PC-3 (cell line): ENCODE measurements at regions not wholly inside any gene's neighbourhood (a gene's known extent, or its start where the extent isn't known, plus 50 kb on each side); places are given as distances from the start of the nearest gene placed in this dataset.
"Not testable (repeated sequence)": the region's sequence is repeated elsewhere in the genome, so short reads cannot be mapped to it uniquely, and the experiment has no call there.

Experiments used
- ATAC-seq: fragments of 200-7000 bp; cut with Tn5 transposase; 2 replicates; pipeline ENCODE4 v1.9.1; 2020; ENCODE audit warnings: mild to moderate bottlenecking, moderate library complexity
- BruUV-seq: library from RNA; stranded (reverse); fragments of 400-500 nt; replicated peaks from 2 replicates; lab custom pipeline; 2021; lab: Mats Ljungman, UMichigan
- CTCF ChIA-PET: fragments of 300-600 bp; sonication (Branson Sonifier 250); formaldehyde crosslinking; loops from one replicate; lab custom pipeline; 2022; ENCODE audit warnings: antibody characterized with exemption; lab: Charles Lee
- POLR2A ChIA-PET: fragments of 300-600 bp; sonication (Branson Sonifier 250); formaldehyde crosslinking; loops from one replicate; lab custom pipeline; 2022; ENCODE audit warnings: antibody characterized with exemption; ENCODE audit not compliant: unreplicated experiment; lab: Charles Lee
- DNase-seq: peaks from one replicate; pipeline ENCODE4 v3.0.0-alpha.2; 2015
- H2AFZ ChIP-seq: fragments of 300-600 bp; sonication (generic); 2 replicates; pipeline ENCODE4 v1.6.0; 2016; ENCODE audit warnings: antibody characterized with exemption, low read length
- H3F3A ChIP-seq: fragments of 300-600 bp; sonication (generic); one replicate; pipeline ENCODE4 v1.6.0; 2017; ENCODE audit warnings: antibody characterized with exemption, low read length, control low read depth, mild to moderate bottlenecking; ENCODE audit not compliant: unreplicated experiment
- H3K27ac ChIP-seq: fragments of 300-600 bp; sonication (generic); 2 replicates; pipeline ENCODE4 v1.5.1; 2016; ENCODE audit warnings: mild to moderate bottlenecking, low read length
- H3K27me3 ChIP-seq: fragments of 300-600 bp; sonication (generic); 2 replicates; pipeline ENCODE4 v1.6.1; 2016; ENCODE audit warnings: low read length, mixed read lengths
- H3K36me3 ChIP-seq: fragments of 300-600 bp; sonication (generic); 2 replicates; pipeline ENCODE4 v1.6.1; 2016; ENCODE audit warnings: low read depth, mixed run types, low read length, mixed read lengths
- H3K4me1 ChIP-seq: fragments of 300-600 bp; sonication (generic); 2 replicates; pipeline ENCODE4 v1.5.1; 2016; ENCODE audit warnings: low read length; ENCODE audit not compliant: insufficient read depth
- H3K4me2 ChIP-seq: fragments of 300-600 bp; sonication (generic); 2 replicates; pipeline ENCODE4 v1.6.0; 2016; ENCODE audit warnings: low read length
- H3K4me3 ChIP-seq: fragments of 300-600 bp; sonication (generic); 2 replicates; pipeline ENCODE4 v1.5.1; 2016; ENCODE audit warnings: mild to moderate bottlenecking, low read length, mixed read lengths
- H3K79me2 ChIP-seq: fragments of 300-600 bp; sonication (generic); 2 replicates; pipeline ENCODE4 v1.6.1; 2017; ENCODE audit warnings: low read length, mixed read lengths
- H3K9ac ChIP-seq: fragments of 300-600 bp; sonication (generic); 2 replicates; pipeline ENCODE4 v1.6.0; 2016; ENCODE audit warnings: mild to moderate bottlenecking, low read length
- H3K9me2 ChIP-seq: fragments of 300-600 bp; sonication (generic); replicated peaks from 2 replicates; pipeline ENCODE4 v1.6.1; 2016; ENCODE audit warnings: mixed run types, low read length, mixed read lengths
- H3K9me3 ChIP-seq: fragments of 300-600 bp; sonication (generic); 2 replicates; pipeline ENCODE4 v1.6.1; 2016; ENCODE audit warnings: low read length, mixed read lengths
- H4K20me1 ChIP-seq: fragments of 300-600 bp; sonication (generic); 2 replicates; pipeline ENCODE4 v1.6.1; 2016; ENCODE audit warnings: low read length, mixed read lengths
- EZH2 ChIP-seq: fragments of 300-600 bp; sonication (generic); IDR thresholded peaks from one replicate; pipeline ENCODE4 v1.6.1; 2017; ENCODE audit warnings: antibody characterized with exemption, mild to moderate bottlenecking, low read length; ENCODE audit not compliant: unreplicated experiment
- EZH2phosphoT487 ChIP-seq: fragments of 300-600 bp; sonication (generic); IDR thresholded peaks from 2 replicates; pipeline ENCODE4 v1.6.1; 2018; ENCODE audit warnings: mild to moderate bottlenecking, antibody characterized with exemption, low read length, borderline replicate concordance
- intact Hi-C: fragments of 100-400 bp; cut with micrococcal nuclease; formaldehyde crosslinking; loops from 2 replicates; pipeline ENCODE4 v1.9.0; 2023
- TF ChIP-seq, protein P1 (sequence below): fragments of 300-600 bp; sonication (generic); conservative IDR thresholded peaks from 2 replicates; pipeline ENCODE4 v1.5.1; 2017; ENCODE audit warnings: antibody characterized with exemption, low read depth, mild to moderate bottlenecking, low read length

DNA sequence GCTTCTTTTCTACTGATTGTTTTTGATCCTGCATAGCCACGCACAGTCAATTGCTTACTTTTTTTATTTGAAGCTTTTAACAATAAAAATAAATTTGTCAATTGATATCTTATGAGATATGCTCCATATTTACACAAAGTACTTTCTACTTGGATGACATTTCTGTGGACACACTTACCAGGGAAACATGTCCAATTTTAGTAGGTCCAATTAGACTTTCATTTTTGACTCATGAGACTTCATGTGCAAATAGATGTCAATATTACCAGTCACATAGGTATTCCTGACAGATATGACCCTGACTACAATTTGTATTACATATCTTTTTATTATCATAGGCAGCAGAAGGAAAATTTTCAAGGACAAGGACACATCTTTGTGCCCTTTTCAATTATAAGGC is 219.9 kb upstream of the ANKRD50 start:
- Histone ChIP-seq H3F3A (no peaks in the 10 kb centered on the region), H3K4me3 (no peak overlapping the region), H3K4me2 (peak overlapping the region; percentile 44), H3K9me3 (no peaks in the 10 kb centered on the region), H3K4me1 (peaks cover 28% of the 10 kb centered on the region), H3K27me3 (no peaks in the 10 kb centered on the region), H3K27ac (peak overlapping the region; percentile 48), H3K9me2 (no peaks in the 10 kb centered on the region), H3K79me2 (no peaks in the 10 kb centered on the region), H2AFZ (no peak overlapping the region), H3K36me3 (no peaks in the 10 kb centered on the region), H3K9ac (no peak overlapping the region), H4K20me1 (no peaks in the 10 kb centered on the region)
- ChIA-PET CTCF (no interaction called here), POLR2A (no interaction called here)
- peak; percentile 68 for ATAC-seq
- BruUV-seq = no TSS peak
- peak; percentile 62 for DNase-seq
- intact Hi-C loops = no loop called here
- no peak for TF ChIP-seq EZH2

DNA sequence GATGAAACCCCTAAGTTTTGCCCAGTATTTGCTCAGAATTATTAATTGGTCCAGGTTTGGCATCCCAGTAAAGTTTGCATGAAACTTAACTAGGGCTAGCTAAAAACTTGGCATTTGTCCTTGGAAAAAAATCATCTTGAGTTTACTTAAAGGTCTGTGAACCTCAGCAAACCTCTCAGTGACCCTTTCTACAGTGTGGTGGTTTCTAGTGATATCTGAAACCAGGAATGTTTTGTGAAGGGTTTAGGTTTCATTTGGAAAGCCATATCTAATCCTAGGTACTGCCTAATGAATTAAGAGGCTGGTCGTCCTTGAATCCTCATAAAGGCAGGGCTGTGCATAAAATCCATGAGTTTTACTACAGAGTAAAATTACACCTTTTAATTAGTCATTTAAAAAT is 218.5 kb upstream of the ANKRD50 start:
- H2AFZ ChIP-seq = no peak overlapping the region
- POLR2A ChIA-PET = no interaction called here

DNA sequence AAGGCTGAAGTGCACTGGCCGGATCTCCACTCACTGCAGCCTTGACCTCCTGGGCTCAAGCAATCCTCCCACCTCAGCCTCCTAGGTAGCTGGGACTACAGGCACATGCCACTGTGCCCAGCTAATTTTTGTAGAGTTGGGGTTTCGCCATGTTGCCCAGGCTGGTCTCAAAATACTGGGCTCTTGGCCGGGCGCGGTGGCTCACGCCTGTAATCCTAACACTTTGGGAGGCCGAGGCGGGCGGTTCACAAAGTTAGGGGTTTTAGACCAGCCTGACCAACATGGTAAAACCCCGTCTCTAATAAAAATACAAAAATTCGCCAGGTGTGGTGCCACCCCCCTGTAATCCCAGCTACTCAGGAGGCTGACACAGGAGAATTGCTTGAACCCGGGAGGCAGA is 210.2 kb upstream of the ANKRD50 start:
- H3K9me2 ChIP-seq, POLR2A ChIA-PET, BruUV-seq, intact Hi-C loops, ATAC-seq, DNase-seq, H3K4me3 ChIP-seq, H3K27ac ChIP-seq, H3K36me3 ChIP-seq, H4K20me1 ChIP-seq, H3K9me3 ChIP-seq, H3K9ac ChIP-seq, H2AFZ ChIP-seq, H3K27me3 ChIP-seq, H3K4me1 ChIP-seq, H3K4me2 ChIP-seq, H3K79me2 ChIP-seq, H3F3A ChIP-seq, CTCF ChIA-PET: not testable (repeated sequence)

More for the DNA sequence above, 218.5 kb upstream of the ANKRD50 start:
- peak; percentile 79 for ATAC-seq
- Histone ChIP-seq H3F3A (no peaks in the 10 kb centered on the region), H3K9ac (no peak overlapping the region), H4K20me1 (no peaks in the 10 kb centered on the region), H3K79me2 (no peaks in the 10 kb centered on the region), H3K4me3 (no peak overlapping the region), H3K36me3 (no peaks in the 10 kb centered on the region), H3K4me2 (peak overlapping the region; percentile 48; the same call in 1 of the 2 replicates), H3K27me3 (no peaks in the 10 kb centered on the region), H3K9me3 (no peaks in the 10 kb centered on the region), H3K27ac (peak overlapping the region; percentile 48), H3K4me1 (peaks cover 28% of the 10 kb centered on the region), H3K9me2 (no peaks in the 10 kb centered on the region)
- BruUV-seq = no TSS peak
- DNase-seq = peak; percentile 78
- CTCF ChIA-PET = interaction anchor here (0.7 kb wide), 1 partner anchor 23 kb away, joined by 3 read pairs; no protein-coding TSS in a partner anchor
- TF ChIP-seq EZH2phosphoT487 = no peak
- TF ChIP-seq EZH2 = no peak
- TF ChIP-seq, protein P1, sequence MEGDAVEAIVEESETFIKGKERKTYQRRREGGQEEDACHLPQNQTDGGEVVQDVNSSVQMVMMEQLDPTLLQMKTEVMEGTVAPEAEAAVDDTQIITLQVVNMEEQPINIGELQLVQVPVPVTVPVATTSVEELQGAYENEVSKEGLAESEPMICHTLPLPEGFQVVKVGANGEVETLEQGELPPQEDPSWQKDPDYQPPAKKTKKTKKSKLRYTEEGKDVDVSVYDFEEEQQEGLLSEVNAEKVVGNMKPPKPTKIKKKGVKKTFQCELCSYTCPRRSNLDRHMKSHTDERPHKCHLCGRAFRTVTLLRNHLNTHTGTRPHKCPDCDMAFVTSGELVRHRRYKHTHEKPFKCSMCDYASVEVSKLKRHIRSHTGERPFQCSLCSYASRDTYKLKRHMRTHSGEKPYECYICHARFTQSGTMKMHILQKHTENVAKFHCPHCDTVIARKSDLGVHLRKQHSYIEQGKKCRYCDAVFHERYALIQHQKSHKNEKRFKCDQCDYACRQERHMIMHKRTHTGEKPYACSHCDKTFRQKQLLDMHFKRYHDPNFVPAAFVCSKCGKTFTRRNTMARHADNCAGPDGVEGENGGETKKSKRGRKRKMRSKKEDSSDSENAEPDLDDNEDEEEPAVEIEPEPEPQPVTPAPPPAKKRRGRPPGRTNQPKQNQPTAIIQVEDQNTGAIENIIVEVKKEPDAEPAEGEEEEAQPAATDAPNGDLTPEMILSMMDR = no peak
- intact Hi-C loops = no loop called here

DNA sequence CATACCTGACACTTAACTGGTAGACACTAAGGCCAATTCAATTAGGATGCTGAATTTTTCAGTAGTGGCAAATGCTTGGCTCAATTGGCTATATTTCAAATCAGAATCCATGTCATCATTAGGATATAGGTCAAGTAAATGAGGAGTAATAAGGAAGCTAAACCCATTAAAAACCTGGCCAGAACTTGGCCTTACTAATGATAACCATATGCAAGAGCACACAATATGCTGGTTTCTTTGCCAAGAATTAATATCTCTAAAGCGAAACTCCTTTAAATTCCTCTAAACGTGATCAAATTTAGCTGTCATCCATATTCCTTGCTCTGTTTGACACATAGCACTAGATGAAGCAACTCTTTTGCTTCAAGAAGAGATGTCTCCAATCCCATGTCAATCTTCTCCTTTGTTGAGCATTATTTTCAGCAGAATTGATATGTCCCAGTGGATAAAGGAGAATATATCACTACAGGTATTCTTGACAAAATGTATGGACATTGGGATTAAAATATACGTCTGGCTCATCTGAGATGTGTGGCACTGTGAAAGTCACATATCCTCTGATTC is 206.1 kb upstream of the ANKRD50 start:
- no peaks in the 10 kb centered on the region for H3K79me2 ChIP-seq
- H2AFZ ChIP-seq = no peak overlapping the region
- H3K4me1 ChIP-seq = no peaks in the 10 kb centered on the region
- H3K27me3 ChIP-seq = no peaks in the 10 kb centered on the region
- H3K36me3 ChIP-seq = no peaks in the 10 kb centered on the region
- TF ChIP-seq EZH2 (no peak), EZH2phosphoT487 (no peak)
- TF ChIP-seq, protein P1 = no peak
- no peaks in the 10 kb centered on the region for H3K9me3 ChIP-seq
- H3K9me2 ChIP-seq = no peaks in the 10 kb centered on the region
- no peak overlapping the region for H3K27ac ChIP-seq
- H3K9ac ChIP-seq = no peak overlapping the region
- ChIA-PET POLR2A (no interaction called here), CTCF (no interaction called here)
- H3K4me3 ChIP-seq = no peak overlapping the region
- no peak overlapping the region for H3K4me2 ChIP-seq
- H3F3A ChIP-seq = no peaks in the 10 kb centered on the region
- no peaks in the 10 kb centered on the region for H4K20me1 ChIP-seq
- no peak for ATAC-seq
- DNase-seq = no peak
- intact Hi-C loops = no loop called here
- BruUV-seq = no TSS peak
